CD4-positive, alpha-beta T cell treated with Interleukin-10 for 1 hour (primary cell): ENCODE measurements at regions not wholly inside any gene's neighbourhood (a gene's known extent, or its start where the extent isn't known, plus 50 kb on each side); places are given as distances from the start of the nearest gene placed in this dataset.
"Not testable (repeated sequence)": the region's sequence is repeated elsewhere in the genome, so short reads cannot be mapped to it uniquely, and the experiment has no call there.

Source experiments
- DNase-seq: peaks from one replicate; pipeline ENCODE4 v3.0.0-alpha.2; 2020

GRCh38 chr10:128178302-128178958, 52.2 kb upstream of the MKI67 start:
- DNase-seq = peak; percentile 50

- peak; percentile 50 for DNase-seq
These were observed 54.6 kb upstream of the MKI67 start for GRCh38 chr10:128180843-128181242.

- no peak for DNase-seq
These were observed 59.4 kb upstream of the MKI67 start for GRCh38 chr10:128185627-128186026.

GRCh38 chr10:128186959-128187787, 61.0 kb upstream of the MKI67 start:
- peak; percentile 38 for DNase-seq

GRCh38 chr10:128187788-128188185, 61.6 kb upstream of the MKI67 start:
- DNase-seq = no peak

GRCh38 chr10:128189176-128189575, 63.0 kb upstream of the MKI67 start:
- DNase-seq = no peak

- DNase-seq = no peak
These were observed 65.6 kb upstream of the MKI67 start for GRCh38 chr10:128191847-128192246.

GRCh38 chr10:128201826-128202225, 75.6 kb upstream of the MKI67 start:
- not testable (repeated sequence) for DNase-seq

- no peak for DNase-seq
These were observed 76.8 kb upstream of the MKI67 start for GRCh38 chr10:128203028-128203427.

GRCh38 chr10:128205591-128205990, 79.4 kb upstream of the MKI67 start:
- not testable (repeated sequence) for DNase-seq

GRCh38 chr10:128206676-128207075, 80.5 kb upstream of the MKI67 start:
- no peak for DNase-seq

GRCh38 chr10:128209862-128210214, 83.6 kb upstream of the MKI67 start:
- no peak for DNase-seq

- peak; percentile 80 for DNase-seq
These were observed 84.2 kb upstream of the MKI67 start for GRCh38 chr10:128210215-128211063.

- DNase-seq = no peak
These were observed 84.9 kb upstream of the MKI67 start for GRCh38 chr10:128211064-128211504.

GRCh38 chr10:128211953-128212727, 85.9 kb upstream of the MKI67 start:
- peak; percentile 85 for DNase-seq

- no peak for DNase-seq
These were observed 86.9 kb upstream of the MKI67 start for GRCh38 chr10:128213156-128213555.

GRCh38 chr10:128215733-128216132, 89.5 kb upstream of the MKI67 start:
- no peak for DNase-seq

GRCh38 chr10:128217136-128217535, 90.9 kb upstream of the MKI67 start:
- DNase-seq = no peak

GRCh38 chr10:128218161-128218560, 91.9 kb upstream of the MKI67 start:
- DNase-seq = no peak

GRCh38 chr10:128219295-128219694, 93.1 kb upstream of the MKI67 start:
- DNase-seq = no peak

- no peak for DNase-seq
These were observed 93.8 kb upstream of the MKI67 start for GRCh38 chr10:128220021-128220420.

GRCh38 chr10:128221117-128221516, 94.9 kb upstream of the MKI67 start:
- DNase-seq = no peak

GRCh38 chr10:128221807-128222206, 95.6 kb upstream of the MKI67 start:
- no peak for DNase-seq
